H9 (cell line): ENCODE measurements at regions not wholly inside any gene's neighbourhood (a gene's known extent, or its start where the extent isn't known, plus 50 kb on each side); places are given as distances from the start of the nearest gene placed in this dataset.

ENCODE experiments used
- DNase-seq: peaks from one replicate; pipeline ENCODE4 v3.0.0-alpha.2; 2017
- H2AFZ ChIP-seq: one replicate; pipeline ENCODE4 v1.6.1; 2013; ENCODE audit warnings: mild to moderate bottlenecking, low read length, control low read depth, moderate library complexity
- H2AK5ac ChIP-seq: 2 replicates; pipeline ENCODE4 v1.6.1; 2013; ENCODE audit warnings: low read length, control low read depth, mixed read lengths; ENCODE audit not compliant: insufficient read length
- H2BK120ac ChIP-seq: one replicate; pipeline ENCODE4 v1.6.1; 2013; ENCODE audit warnings: low read depth, mild to moderate bottlenecking, low read length, control low read depth, inconsistent platforms; ENCODE audit not compliant: poor library complexity, severe bottlenecking
- H2BK12ac ChIP-seq: 2 replicates; pipeline ENCODE4 v1.6.1; 2013; ENCODE audit warnings: low read length, control low read depth, mixed read lengths, low read depth; ENCODE audit not compliant: insufficient read length
- H2BK15ac ChIP-seq: 2 replicates; pipeline ENCODE4 v1.6.1; 2013; ENCODE audit warnings: low read depth, low read length, control low read depth
- H2BK20ac ChIP-seq: one replicate; pipeline ENCODE4 v1.6.1; 2013; ENCODE audit warnings: low read depth, mild to moderate bottlenecking, low read length, control low read depth, inconsistent platforms; ENCODE audit not compliant: poor library complexity, severe bottlenecking
- H2BK5ac ChIP-seq: 2 replicates; pipeline ENCODE4 v1.6.1; 2013; ENCODE audit warnings: low read length, control low read depth, mixed read lengths; ENCODE audit not compliant: insufficient read length
- H3K14ac ChIP-seq: 2 replicates; pipeline ENCODE4 v1.6.1; 2013; ENCODE audit warnings: low read length, control low read depth; ENCODE audit not compliant: insufficient read depth
- H3K18ac ChIP-seq: 2 replicates; pipeline ENCODE4 v1.6.1; 2013; ENCODE audit warnings: low read depth, mild to moderate bottlenecking, mixed read lengths, low read length, control low read depth; ENCODE audit not compliant: insufficient read length
- H3K23ac ChIP-seq: 2 replicates; pipeline ENCODE4 v1.6.1; 2013; ENCODE audit warnings: low read length, control low read depth, mixed read lengths, low read depth; ENCODE audit not compliant: insufficient read length
- H3K23me2 ChIP-seq: 2 replicates; pipeline ENCODE4 v1.6.1; 2013; ENCODE audit warnings: low read depth, mild to moderate bottlenecking, mixed read lengths, low read length, control low read depth; ENCODE audit not compliant: insufficient read length, poor library complexity, severe bottlenecking
- H3K27ac ChIP-seq: 2 replicates; pipeline ENCODE4 v1.5.1; 2013; ENCODE audit warnings: low read length, control low read depth, mixed read lengths, low read depth; ENCODE audit not compliant: insufficient read length
- H3K27me3 ChIP-seq: 2 replicates; pipeline ENCODE4 v1.6.1; 2013; ENCODE audit warnings: low read length, control low read depth, inconsistent platforms; ENCODE audit not compliant: insufficient read depth
- H3K4ac ChIP-seq: 2 replicates; pipeline ENCODE4 v1.6.1; 2013; ENCODE audit warnings: low read depth, mild to moderate bottlenecking, control low read depth, inconsistent platforms, low read length, moderate library complexity
- H3K4me1 ChIP-seq: 2 replicates; pipeline ENCODE4 v1.6.1; 2013; ENCODE audit warnings: low read length, control low read depth, inconsistent platforms; ENCODE audit not compliant: insufficient read depth
- H3K4me2 ChIP-seq: 2 replicates; pipeline ENCODE4 v1.6.1; 2013; ENCODE audit warnings: low read length, control low read depth, mixed read lengths; ENCODE audit not compliant: insufficient read length, insufficient read depth
- H3K56ac ChIP-seq: 2 replicates; pipeline ENCODE4 v1.6.1; 2013; ENCODE audit warnings: low read depth, mild to moderate bottlenecking, mixed read lengths, low read length, control low read depth; ENCODE audit not compliant: insufficient read length
- H3K79me1 ChIP-seq: 2 replicates; pipeline ENCODE4 v1.6.1; 2013; ENCODE audit warnings: low read depth, mild to moderate bottlenecking, moderate library complexity, low read length, control low read depth, inconsistent platforms; ENCODE audit not compliant: insufficient read depth, poor library complexity, severe bottlenecking
- H3K79me2 ChIP-seq: 2 replicates; pipeline ENCODE4 v1.6.1; 2013; ENCODE audit warnings: low read length, control low read depth, inconsistent platforms; ENCODE audit not compliant: insufficient read depth
- H3K9ac ChIP-seq: 2 replicates; pipeline ENCODE4 v1.6.1; 2013; ENCODE audit warnings: low read length, control low read depth, mixed read lengths; ENCODE audit not compliant: insufficient read length; ENCODE audit errors: extremely low read depth
- H3K9me3 ChIP-seq: one replicate; pipeline ENCODE4 v1.6.1; 2013; ENCODE audit warnings: low read depth, low read length, inconsistent platforms; ENCODE audit not compliant: control insufficient read depth
- H3T11ph ChIP-seq: one replicate; pipeline ENCODE4 v1.6.1; 2013; ENCODE audit warnings: mild to moderate bottlenecking, low read length, control low read depth, inconsistent platforms
- H4K20me1 ChIP-seq: one replicate; pipeline ENCODE4 v1.6.1; 2013; ENCODE audit not compliant: control insufficient read depth, insufficient read length, insufficient read depth
- H4K5ac ChIP-seq: 2 replicates; pipeline ENCODE4 v1.6.1; 2013; ENCODE audit warnings: low read depth, mild to moderate bottlenecking, mixed read lengths, low read length, control low read depth; ENCODE audit not compliant: insufficient read length
- H4K8ac ChIP-seq: replicated peaks from 2 replicates; pipeline ENCODE4 v1.6.1; 2013; ENCODE audit warnings: low read length, control low read depth, mixed read lengths, low read depth; ENCODE audit not compliant: insufficient read length
- H4K91ac ChIP-seq: 2 replicates; pipeline ENCODE4 v1.6.1; 2013; ENCODE audit warnings: low read depth, mild to moderate bottlenecking, moderate library complexity, mixed read lengths, low read length, control low read depth; ENCODE audit not compliant: insufficient read length
- H3K27ac Mint-ChIP-seq, 3 experiments: 2 replicates in 2 of 3; 3 replicates in 1 of 3; pipeline ENCODE4 v1.8.0; 2020 to 2021; ENCODE audit warnings: mixed read lengths in 3 of 3, mild to moderate bottlenecking in 1 of 3, moderate library complexity in 1 of 3
- H3K27me3 Mint-ChIP-seq: 2 replicates; pipeline ENCODE4 v1.8.0; 2021; ENCODE audit warnings: low read depth, mild to moderate bottlenecking, moderate library complexity, mixed read lengths
- H3K36me3 Mint-ChIP-seq, 3 experiments: 2 replicates in 2 of 3; 3 replicates in 1 of 3; pipeline ENCODE4 v1.8.0; 2020 to 2021; ENCODE audit warnings: low read depth in 3 of 3, mixed read lengths in 3 of 3; ENCODE audit not compliant: insufficient read depth in 1 of 3
- H3K4me1 Mint-ChIP-seq, 2 experiments: 2 replicates each; pipeline ENCODE4 v1.8.0; 2020; ENCODE audit warnings: mixed read lengths in 2 of 2
- H3K4me3 Mint-ChIP-seq, 2 experiments: 2 replicates in 1 of 2; 3 replicates in 1 of 2; pipeline ENCODE4 v1.8.0; 2020 to 2021; ENCODE audit warnings: mild to moderate bottlenecking in 2 of 2, mixed read lengths in 2 of 2, moderate library complexity in 1 of 2
- H3K9me3 Mint-ChIP-seq, 2 experiments: 2 replicates in 1 of 2; 3 replicates in 1 of 2; pipeline ENCODE4 v1.8.0; 2020; ENCODE audit warnings: mild to moderate bottlenecking in 2 of 2, mixed read lengths in 2 of 2, moderate library complexity in 1 of 2
- CTCF ChIP-seq: fragments of 200-600 bp; sonication (generic); conservative IDR thresholded peaks from 3 replicates; pipeline ENCODE4 v1.8.0; 2021; ENCODE audit warnings: antibody characterized with exemption, mild to moderate bottlenecking

- Histone ChIP-seq H3K79me2 (no peaks in the 10 kb centered on the region), H2BK20ac (no peak overlapping the region), H2BK15ac (no peak overlapping the region), H4K8ac (no peak overlapping the region), H3K9me3 (no peaks in the 10 kb centered on the region), H3K23me2 (no peaks in the 10 kb centered on the region), H4K5ac (no peak overlapping the region), H2AFZ (no peak overlapping the region), H3K79me1 (no peaks in the 10 kb centered on the region), H3K27ac (no peak overlapping the region), H3K9ac (no peak overlapping the region), H2BK5ac (no peak overlapping the region), H3K56ac (no peak overlapping the region), H2BK12ac (no peak overlapping the region), H2BK120ac (no peak overlapping the region), H4K91ac (no peak overlapping the region), H3K4ac (no peak overlapping the region), H3K23ac (no peak overlapping the region), H2AK5ac (no peak overlapping the region), H3T11ph (no peak overlapping the region), H3K18ac (no peak overlapping the region), H3K14ac (no peak overlapping the region), H3K4me2 (no peak overlapping the region), H3K4me1 (no peaks in the 10 kb centered on the region), H4K20me1 (no peaks in the 10 kb centered on the region), H3K27me3 (no peaks in the 10 kb centered on the region)
- Mint-ChIP-seq H3K27me3 (peaks cover 5% of the 10 kb centered on the region; the same call in 1 of the 2 replicates), H3K9me3 (peaks cover 12 to 16% of the 10 kb centered on the region in 2 experiments), H3K4me1 (no peaks in the 10 kb centered on the region), H3K36me3 (peaks cover 3 to 11% (median 7%) of the 10 kb centered on the region in 3 experiments; a peak in 6 of 7 replicates), H3K27ac (no peak overlapping the region), H3K4me3 (no peak overlapping the region)
- TF ChIP-seq CTCF, result no peak
- DNase-seq, result no peak
Measured at GRCh38 chr20:20979934-20980333, 126.2 kb downstream of the LINC00237 start.
